Activated naive CD8-positive, alpha-beta T cell treated with anti-CD3 and anti-CD28 coated beads for 36 hours (primary cell): ENCODE measurements at regions not wholly inside any gene's neighbourhood (a gene's known extent, or its start where the extent isn't known, plus 50 kb on each side); places are given as distances from the start of the nearest gene placed in this dataset.

ENCODE experiments used
- DNase-seq: peaks from one replicate; pipeline ENCODE4 v3.0.0; 2021
- H3K27ac Mint-ChIP-seq: one replicate; pipeline ENCODE4 v1.8.0; 2022; ENCODE audit warnings: mild to moderate bottlenecking, moderate library complexity, mixed read lengths
- H3K27me3 Mint-ChIP-seq: one replicate; pipeline ENCODE4 v1.8.0; 2022; ENCODE audit warnings: mild to moderate bottlenecking, mixed read lengths
- H3K36me3 Mint-ChIP-seq: one replicate; pipeline ENCODE4 v1.8.0; 2021; ENCODE audit warnings: mild to moderate bottlenecking, mixed read lengths
- H3K4me1 Mint-ChIP-seq: one replicate; pipeline ENCODE4 v1.8.0; 2021; ENCODE audit warnings: mixed read lengths
- H3K4me3 Mint-ChIP-seq: one replicate; pipeline ENCODE4 v1.8.0; 2022; ENCODE audit warnings: mild to moderate bottlenecking, moderate library complexity, mixed read lengths
- H3K9me3 Mint-ChIP-seq: one replicate; pipeline ENCODE4 v1.8.0; 2022; ENCODE audit warnings: mixed read lengths

- Mint-ChIP-seq H3K27me3 (no peaks in the 10 kb centered on the region), H3K27ac (no peak overlapping the region), H3K4me3 (no peak overlapping the region), H3K9me3 (no peaks in the 10 kb centered on the region), H3K4me1 (no peaks in the 10 kb centered on the region), H3K36me3 (no peaks in the 10 kb centered on the region)
- no peak for DNase-seq
Observed at GRCh38 chr2:2575181-2575577, 244.1 kb upstream of the MYT1L start.

- no peaks in the 10 kb centered on the region for H3K36me3 Mint-ChIP-seq
- no peak overlapping the region for H3K27ac Mint-ChIP-seq
- H3K27me3 Mint-ChIP-seq: no peaks in the 10 kb centered on the region
- no peaks in the 10 kb centered on the region for H3K4me1 Mint-ChIP-seq
- no peak overlapping the region for H3K4me3 Mint-ChIP-seq
- H3K9me3 Mint-ChIP-seq: no peaks in the 10 kb centered on the region
- no peak for DNase-seq
Observed at GRCh38 chr2:2574401-2575180, 243.5 kb upstream of the MYT1L start.

- no peaks in the 10 kb centered on the region for H3K36me3 Mint-ChIP-seq
- H3K27ac Mint-ChIP-seq: no peak overlapping the region
- H3K4me3 Mint-ChIP-seq: no peak overlapping the region
- no peaks in the 10 kb centered on the region for H3K4me1 Mint-ChIP-seq
- no peaks in the 10 kb centered on the region for H3K27me3 Mint-ChIP-seq
- DNase-seq: no peak
- H3K9me3 Mint-ChIP-seq: no peaks in the 10 kb centered on the region
Observed at GRCh38 chr2:2573658-2574293, 242.7 kb upstream of the MYT1L start.

- Mint-ChIP-seq H3K27me3 (no peaks in the 10 kb centered on the region), H3K9me3 (no peaks in the 10 kb centered on the region), H3K36me3 (no peaks in the 10 kb centered on the region), H3K4me3 (no peak overlapping the region), H3K27ac (no peak overlapping the region), H3K4me1 (no peaks in the 10 kb centered on the region)
- DNase-seq: no peak
Observed at GRCh38 chr2:2573205-2573604, 242.1 kb upstream of the MYT1L start.

- Mint-ChIP-seq H3K27me3 (no peaks in the 10 kb centered on the region), H3K36me3 (no peaks in the 10 kb centered on the region), H3K4me1 (no peaks in the 10 kb centered on the region), H3K27ac (no peak overlapping the region), H3K9me3 (no peaks in the 10 kb centered on the region), H3K4me3 (no peak overlapping the region)
- no peak for DNase-seq
Observed at GRCh38 chr2:2572393-2573204, 241.5 kb upstream of the MYT1L start.

- Mint-ChIP-seq H3K36me3 (no peaks in the 10 kb centered on the region), H3K9me3 (no peaks in the 10 kb centered on the region), H3K27ac (no peak overlapping the region)
Observed at GRCh38 chr2:2571301-2572150, 240.5 kb upstream of the MYT1L start.

GRCh38 chr2:2570871-2571270 is 239.8 kb upstream of the MYT1L start:
- H3K36me3 Mint-ChIP-seq: no peaks in the 10 kb centered on the region
- no peaks in the 10 kb centered on the region for H3K9me3 Mint-ChIP-seq
- H3K27me3 Mint-ChIP-seq: no peaks in the 10 kb centered on the region
- no peak overlapping the region for H3K4me3 Mint-ChIP-seq
- DNase-seq: no peak
- no peaks in the 10 kb centered on the region for H3K4me1 Mint-ChIP-seq
- H3K27ac Mint-ChIP-seq: no peak overlapping the region

More at GRCh38 chr2:2571301-2572150, 240.5 kb upstream of the MYT1L start:
- Mint-ChIP-seq H3K4me3 (no peak overlapping the region), H3K4me1 (no peaks in the 10 kb centered on the region), H3K27me3 (no peaks in the 10 kb centered on the region)
- DNase-seq: no peak

- no peak overlapping the region for H3K4me3 Mint-ChIP-seq
- H3K27ac Mint-ChIP-seq: no peak overlapping the region
- no peaks in the 10 kb centered on the region for H3K4me1 Mint-ChIP-seq
- H3K27me3 Mint-ChIP-seq: no peaks in the 10 kb centered on the region
- no peaks in the 10 kb centered on the region for H3K36me3 Mint-ChIP-seq
- no peaks in the 10 kb centered on the region for H3K9me3 Mint-ChIP-seq
- DNase-seq: no peak
Observed at GRCh38 chr2:2570360-2570759, 239.3 kb upstream of the MYT1L start.

- Mint-ChIP-seq H3K27ac (no peak overlapping the region), H3K27me3 (no peaks in the 10 kb centered on the region), H3K36me3 (no peaks in the 10 kb centered on the region), H3K4me3 (no peak overlapping the region), H3K4me1 (no peaks in the 10 kb centered on the region), H3K9me3 (no peaks in the 10 kb centered on the region)
- DNase-seq: no peak
Observed at GRCh38 chr2:2569836-2570235, 238.8 kb upstream of the MYT1L start.

- Mint-ChIP-seq H3K9me3 (no peaks in the 10 kb centered on the region), H3K4me3 (no peak overlapping the region), H3K36me3 (no peaks in the 10 kb centered on the region), H3K27me3 (no peaks in the 10 kb centered on the region), H3K4me1 (no peaks in the 10 kb centered on the region), H3K27ac (no peak overlapping the region)
- DNase-seq: no peak
Observed at GRCh38 chr2:2569306-2569705, 238.2 kb upstream of the MYT1L start.

GRCh38 chr2:2568411-2568810 is 237.3 kb upstream of the MYT1L start:
- no peaks in the 10 kb centered on the region for H3K27me3 Mint-ChIP-seq
- DNase-seq: no peak
- H3K9me3 Mint-ChIP-seq: no peaks in the 10 kb centered on the region
- no peak overlapping the region for H3K4me3 Mint-ChIP-seq
- no peak overlapping the region for H3K27ac Mint-ChIP-seq
- no peaks in the 10 kb centered on the region for H3K36me3 Mint-ChIP-seq
- no peaks in the 10 kb centered on the region for H3K4me1 Mint-ChIP-seq

GRCh38 chr2:2567776-2568175 is 236.7 kb upstream of the MYT1L start:
- H3K36me3 Mint-ChIP-seq: no peaks in the 10 kb centered on the region
- no peak for DNase-seq
- no peaks in the 10 kb centered on the region for H3K4me1 Mint-ChIP-seq
- no peak overlapping the region for H3K27ac Mint-ChIP-seq
- no peaks in the 10 kb centered on the region for H3K27me3 Mint-ChIP-seq
- H3K4me3 Mint-ChIP-seq: no peak overlapping the region
- H3K9me3 Mint-ChIP-seq: no peaks in the 10 kb centered on the region

- no peak overlapping the region for H3K27ac Mint-ChIP-seq
- no peaks in the 10 kb centered on the region for H3K4me1 Mint-ChIP-seq
- DNase-seq: no peak
- H3K9me3 Mint-ChIP-seq: no peaks in the 10 kb centered on the region
- H3K36me3 Mint-ChIP-seq: no peaks in the 10 kb centered on the region
- no peaks in the 10 kb centered on the region for H3K27me3 Mint-ChIP-seq
- no peak overlapping the region for H3K4me3 Mint-ChIP-seq
Observed at GRCh38 chr2:2566396-2567323, 235.6 kb upstream of the MYT1L start.

- DNase-seq: no peak
- Mint-ChIP-seq H3K4me3 (no peak overlapping the region), H3K4me1 (no peaks in the 10 kb centered on the region), H3K27ac (no peak overlapping the region), H3K9me3 (no peaks in the 10 kb centered on the region), H3K36me3 (no peaks in the 10 kb centered on the region), H3K27me3 (no peaks in the 10 kb centered on the region)
Observed at GRCh38 chr2:2565671-2566070, 234.6 kb upstream of the MYT1L start.
